Endothelial cell (in vitro differentiated cells): ENCODE measurements at regions not wholly inside any gene's neighbourhood (a gene's known extent, or its start where the extent isn't known, plus 50 kb on each side); places are given as distances from the start of the nearest gene placed in this dataset.

Experiments
- DNase-seq: peaks from one replicate; pipeline ENCODE4 v3.0.0; 2021; ENCODE audit warnings: low spot score
- H3K27ac Mint-ChIP-seq: one replicate; pipeline ENCODE4 v1.8.0; 2021; ENCODE audit warnings: mixed read lengths, inconsistent platforms; ENCODE audit not compliant: unreplicated experiment
- H3K27me3 Mint-ChIP-seq: one replicate; pipeline ENCODE4 v1.8.0; 2021; ENCODE audit warnings: mild to moderate bottlenecking, moderate library complexity, mixed read lengths, inconsistent platforms; ENCODE audit not compliant: unreplicated experiment
- H3K36me3 Mint-ChIP-seq: one replicate; pipeline ENCODE4 v1.8.0; 2021; ENCODE audit warnings: mild to moderate bottlenecking, low read depth, mixed read lengths, inconsistent platforms; ENCODE audit not compliant: unreplicated experiment
- H3K4me1 Mint-ChIP-seq: one replicate; pipeline ENCODE4 v1.8.0; 2021; ENCODE audit warnings: mild to moderate bottlenecking, mixed read lengths, inconsistent platforms; ENCODE audit not compliant: unreplicated experiment
- H3K4me3 Mint-ChIP-seq: one replicate; pipeline ENCODE4 v1.8.0; 2021; ENCODE audit warnings: mild to moderate bottlenecking, mixed read lengths, inconsistent platforms; ENCODE audit not compliant: unreplicated experiment
- H3K9me3 Mint-ChIP-seq: one replicate; pipeline ENCODE4 v1.8.0; 2021; ENCODE audit warnings: mixed read lengths, inconsistent platforms; ENCODE audit not compliant: unreplicated experiment
- TF ChIP-seq, protein P1 (sequence below): fragments of 200-600 bp; sonication (generic); IDR thresholded peaks from one replicate; pipeline ENCODE4 v1.5.0; 2021; ENCODE audit warnings: antibody characterized with exemption; ENCODE audit not compliant: unreplicated experiment

DNA sequence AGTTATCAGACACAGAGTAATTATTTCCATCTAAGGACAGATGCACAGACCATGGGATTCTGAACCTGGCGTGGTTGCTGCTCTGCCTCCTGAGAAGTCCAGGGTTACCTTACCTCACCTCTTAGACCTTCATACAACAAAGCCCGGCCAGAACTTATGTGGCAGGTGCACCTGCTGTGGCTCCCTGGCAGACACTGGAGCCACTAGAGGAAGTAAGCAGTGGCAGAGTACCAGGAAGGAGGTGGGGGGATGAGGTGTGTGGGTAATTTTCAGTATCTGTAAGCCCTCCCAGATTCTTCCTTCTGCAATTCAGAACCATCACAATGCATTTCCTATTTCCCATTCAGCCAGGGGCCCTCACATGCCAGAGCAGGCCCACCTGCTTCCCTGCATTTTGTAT lies 106.1 kb upstream of the DOCK9 start:
- H3K27ac Mint-ChIP-seq: peak overlapping the region; percentile 61
- no peaks in the 10 kb centered on the region for H3K9me3 Mint-ChIP-seq
- DNase-seq: no peak
- peaks cover 14% of the 10 kb centered on the region for H3K27me3 Mint-ChIP-seq
- H3K4me1 Mint-ChIP-seq: peaks cover 58% of the 10 kb centered on the region
- H3K36me3 Mint-ChIP-seq: peaks cover 26% of the 10 kb centered on the region
- TF ChIP-seq, protein P1, sequence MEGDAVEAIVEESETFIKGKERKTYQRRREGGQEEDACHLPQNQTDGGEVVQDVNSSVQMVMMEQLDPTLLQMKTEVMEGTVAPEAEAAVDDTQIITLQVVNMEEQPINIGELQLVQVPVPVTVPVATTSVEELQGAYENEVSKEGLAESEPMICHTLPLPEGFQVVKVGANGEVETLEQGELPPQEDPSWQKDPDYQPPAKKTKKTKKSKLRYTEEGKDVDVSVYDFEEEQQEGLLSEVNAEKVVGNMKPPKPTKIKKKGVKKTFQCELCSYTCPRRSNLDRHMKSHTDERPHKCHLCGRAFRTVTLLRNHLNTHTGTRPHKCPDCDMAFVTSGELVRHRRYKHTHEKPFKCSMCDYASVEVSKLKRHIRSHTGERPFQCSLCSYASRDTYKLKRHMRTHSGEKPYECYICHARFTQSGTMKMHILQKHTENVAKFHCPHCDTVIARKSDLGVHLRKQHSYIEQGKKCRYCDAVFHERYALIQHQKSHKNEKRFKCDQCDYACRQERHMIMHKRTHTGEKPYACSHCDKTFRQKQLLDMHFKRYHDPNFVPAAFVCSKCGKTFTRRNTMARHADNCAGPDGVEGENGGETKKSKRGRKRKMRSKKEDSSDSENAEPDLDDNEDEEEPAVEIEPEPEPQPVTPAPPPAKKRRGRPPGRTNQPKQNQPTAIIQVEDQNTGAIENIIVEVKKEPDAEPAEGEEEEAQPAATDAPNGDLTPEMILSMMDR: no peak
- peak overlapping the region; percentile 96 for H3K4me3 Mint-ChIP-seq

DNA sequence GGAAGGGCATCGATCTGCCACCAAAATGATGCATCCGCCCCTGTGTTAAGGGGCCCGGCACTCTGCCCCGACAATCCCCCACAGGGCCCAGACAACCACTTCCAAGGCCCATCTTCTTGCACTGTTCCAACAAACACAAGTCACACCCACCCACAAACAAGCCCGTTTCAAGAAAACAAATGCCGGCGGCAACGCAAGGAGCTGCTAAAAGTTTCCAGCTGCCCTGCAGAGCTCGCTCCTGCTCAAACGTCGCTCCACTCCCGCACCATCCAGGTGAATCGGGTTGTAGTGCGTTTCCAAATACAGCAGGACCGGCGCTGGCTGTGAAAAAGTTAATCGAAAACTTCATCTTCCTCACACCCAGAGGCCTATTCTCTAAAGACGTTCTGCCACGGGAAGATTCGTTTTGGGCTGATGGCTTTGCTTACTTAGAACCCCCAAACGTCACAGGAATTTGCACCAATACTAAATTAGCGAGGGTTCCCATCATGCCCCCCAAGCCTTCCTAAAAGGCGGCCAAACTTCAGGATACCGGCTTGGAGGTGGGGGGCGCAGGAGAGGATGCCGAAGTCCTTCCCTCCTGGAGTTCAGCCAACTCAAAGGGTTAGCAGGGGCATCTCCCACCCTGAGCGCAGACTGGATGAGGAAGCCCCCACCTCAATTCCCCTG lies 107.4 kb upstream of the DOCK9 start:
- peak overlapping the region; percentile 96 for H3K4me3 Mint-ChIP-seq
- TF ChIP-seq, protein P1: no peak
- H3K27me3 Mint-ChIP-seq: peaks cover 14% of the 10 kb centered on the region
- H3K9me3 Mint-ChIP-seq: no peaks in the 10 kb centered on the region
- peaks cover 50% of the 10 kb centered on the region for H3K4me1 Mint-ChIP-seq
- peaks cover 19% of the 10 kb centered on the region for H3K36me3 Mint-ChIP-seq
- H3K27ac Mint-ChIP-seq: peak overlapping the region; percentile 28
- peak; percentile 15 for DNase-seq

DNA sequence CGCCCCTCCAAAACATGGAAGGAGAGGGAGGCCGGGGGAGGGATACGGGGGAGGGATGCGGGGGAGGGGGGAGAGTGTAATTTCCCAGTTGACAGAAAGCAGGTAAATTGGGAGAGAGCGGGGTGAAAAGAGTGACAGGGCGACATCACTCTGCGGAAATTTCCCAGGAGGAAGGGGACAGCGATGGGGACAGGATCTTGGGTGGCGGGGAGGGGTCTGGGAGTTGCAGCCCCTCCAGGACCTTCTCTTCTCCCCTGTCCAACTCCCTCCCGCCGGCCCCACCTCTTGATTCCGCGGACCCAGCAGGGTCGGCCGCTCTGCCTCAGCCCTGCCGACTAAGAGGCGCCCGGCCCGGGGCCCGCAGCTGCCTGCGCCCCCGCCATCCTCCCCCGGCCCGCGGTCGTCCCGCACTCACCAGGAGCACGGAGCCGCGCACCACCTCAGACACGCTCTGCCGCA lies 108.0 kb upstream of the DOCK9 start:
- Mint-ChIP-seq H3K27me3 (peaks cover 14% of the 10 kb centered on the region), H3K4me3 (peak overlapping the region; percentile 96), H3K4me1 (peaks cover 44% of the 10 kb centered on the region), H3K36me3 (peaks cover 19% of the 10 kb centered on the region), H3K9me3 (no peaks in the 10 kb centered on the region), H3K27ac (no peak overlapping the region)
- no peak for DNase-seq
- TF ChIP-seq, protein P1: no peak

DNA sequence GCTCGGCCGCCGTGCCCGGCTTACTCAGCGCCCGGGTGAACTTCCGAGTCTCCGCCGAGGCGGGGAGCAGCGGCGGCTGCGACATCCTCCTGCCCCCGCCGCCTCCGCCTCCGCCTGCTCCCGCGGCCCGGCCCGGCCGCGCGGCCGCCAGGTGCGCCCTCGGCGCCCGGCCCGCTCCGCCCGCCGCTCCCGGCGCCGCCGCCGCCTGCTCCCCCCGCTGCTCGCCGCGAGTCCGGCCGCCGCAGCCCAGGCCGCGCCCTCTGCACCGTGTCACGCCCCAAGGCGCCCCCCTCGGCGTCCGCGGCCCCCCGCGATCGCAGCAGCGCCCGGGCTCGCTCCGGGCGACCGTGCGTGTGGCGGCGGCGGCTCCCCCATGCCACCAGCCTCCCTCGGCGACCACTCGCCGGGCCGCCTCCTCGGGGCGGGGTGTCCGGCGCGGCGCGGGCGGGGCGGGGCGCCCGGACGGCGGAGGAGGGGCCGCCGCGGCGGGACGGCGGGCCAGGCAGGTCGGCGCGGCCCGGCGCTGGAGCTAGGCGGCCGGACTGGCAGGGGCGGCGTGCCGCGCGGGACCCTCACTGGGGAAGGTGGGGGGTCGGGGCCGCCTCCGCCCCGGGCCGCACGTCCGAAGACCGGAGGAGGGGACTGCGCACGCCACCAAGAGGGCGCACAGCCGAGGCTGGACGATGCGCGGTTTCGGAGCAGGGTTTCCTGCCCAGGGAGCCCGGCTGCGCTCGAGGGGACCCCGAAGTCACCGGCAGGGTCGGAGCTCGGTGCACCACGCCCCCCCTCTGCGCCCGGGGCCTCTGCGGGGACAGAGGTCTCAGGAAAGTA lies 108.6 kb upstream of the DOCK9 start:
- TF ChIP-seq, protein P1: no peak
- Mint-ChIP-seq H3K36me3 (peaks cover 19% of the 10 kb centered on the region), H3K27ac (no peak overlapping the region), H3K9me3 (no peaks in the 10 kb centered on the region), H3K27me3 (peaks cover 14% of the 10 kb centered on the region), H3K4me1 (peaks cover 38% of the 10 kb centered on the region), H3K4me3 (peak overlapping the region; percentile 96)
- peak; percentile 60 for DNase-seq
